C4-2B (cell line): ENCODE measurements at regions not wholly inside any gene's neighbourhood (a gene's known extent, or its start where the extent isn't known, plus 50 kb on each side); places are given as distances from the start of the nearest gene placed in this dataset.

ENCODE experiments used
- H3K27ac ChIP-seq: fragments of 450-650 bp; 2 replicates; pipeline ENCODE4 v1.5.1; 2017
- CTCF ChIP-seq: fragments of 450-650 bp; conservative IDR thresholded peaks from 2 replicates; pipeline ENCODE4 v1.5.1; 2017; ENCODE audit warnings: mild to moderate bottlenecking
- ZFX ChIP-seq: fragments of 450-650 bp; IDR thresholded peaks from 2 replicates; pipeline ENCODE4 v1.6.1; 2017

- no peak for TF ChIP-seq ZFX
- no peak for TF ChIP-seq CTCF
- H3K27ac ChIP-seq, result no peak overlapping the region
These were observed 199.3 kb downstream of the SEC61B start for GRCh38 chr9:99421369-99421768.

DNA sequence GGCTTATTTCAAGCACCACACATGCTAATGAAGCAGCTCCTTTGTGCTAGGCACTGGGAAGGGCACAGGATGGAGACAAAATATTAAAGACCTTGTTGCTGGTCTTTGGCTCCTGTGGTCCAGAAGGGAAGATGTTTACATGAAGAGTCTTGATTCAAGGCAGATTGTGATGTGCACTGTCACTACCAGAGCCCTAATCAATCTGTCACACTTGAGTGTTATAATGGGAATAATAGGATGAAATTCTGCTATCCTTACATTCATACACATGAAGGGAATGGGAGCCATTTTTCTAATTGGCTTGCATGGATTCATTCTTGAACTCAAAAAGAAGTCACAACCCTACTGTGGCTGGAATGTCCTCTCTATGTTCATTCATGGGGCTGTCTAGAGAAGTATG is 203.0 kb downstream of the SEC61B start:
- TF ChIP-seq CTCF, result no peak
- TF ChIP-seq ZFX, result no peak
- no peak overlapping the region for H3K27ac ChIP-seq

DNA sequence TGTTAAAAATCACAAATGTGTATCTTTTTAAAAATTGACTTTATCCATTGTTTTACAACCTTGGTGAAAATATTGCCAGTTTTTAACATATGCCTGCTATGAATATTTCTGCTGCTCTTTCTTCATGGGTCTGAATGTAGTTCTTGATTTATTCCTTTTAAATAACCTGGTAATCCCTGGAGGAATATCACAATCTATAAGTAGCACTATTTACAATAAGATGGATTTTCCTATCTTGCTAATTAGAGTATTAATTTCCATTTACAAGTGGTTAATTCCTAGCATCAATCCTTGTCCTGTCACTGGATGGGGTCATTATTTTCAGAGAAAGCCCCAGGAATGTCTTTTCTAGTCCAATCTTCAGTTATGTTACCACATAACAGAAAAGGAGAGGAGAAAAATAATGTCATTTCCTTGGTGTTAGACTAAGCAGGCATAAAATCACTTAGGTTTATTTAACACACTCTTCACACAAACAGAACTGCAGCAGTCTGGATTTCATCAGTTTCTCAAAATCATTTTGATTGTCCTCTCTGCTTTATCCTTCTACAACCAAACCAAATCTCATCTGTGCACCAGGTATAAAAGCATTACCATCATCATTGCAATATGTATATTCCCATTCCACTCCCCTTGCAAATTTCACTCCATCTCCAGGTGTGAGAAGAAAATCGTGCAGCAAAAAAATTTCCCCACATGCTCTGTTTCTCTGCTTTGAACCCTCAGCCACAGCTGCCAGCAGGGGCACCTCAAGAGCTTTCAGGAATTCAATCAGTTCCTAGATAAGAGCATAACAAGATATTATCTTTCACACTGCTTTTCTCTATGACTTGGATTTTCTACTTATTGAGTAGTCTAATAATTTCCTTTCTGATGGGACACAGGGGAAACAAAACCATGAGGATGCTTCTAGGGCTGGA is 204.1 kb downstream of the SEC61B start:
- no peak overlapping the region for H3K27ac ChIP-seq
- TF ChIP-seq ZFX, result no peak
- no peak for TF ChIP-seq CTCF

GRCh38 chr9:99427260-99427659 is 205.2 kb downstream of the SEC61B start:
- H3K27ac ChIP-seq, result no peak overlapping the region
- TF ChIP-seq CTCF (no peak), ZFX (no peak)

DNA sequence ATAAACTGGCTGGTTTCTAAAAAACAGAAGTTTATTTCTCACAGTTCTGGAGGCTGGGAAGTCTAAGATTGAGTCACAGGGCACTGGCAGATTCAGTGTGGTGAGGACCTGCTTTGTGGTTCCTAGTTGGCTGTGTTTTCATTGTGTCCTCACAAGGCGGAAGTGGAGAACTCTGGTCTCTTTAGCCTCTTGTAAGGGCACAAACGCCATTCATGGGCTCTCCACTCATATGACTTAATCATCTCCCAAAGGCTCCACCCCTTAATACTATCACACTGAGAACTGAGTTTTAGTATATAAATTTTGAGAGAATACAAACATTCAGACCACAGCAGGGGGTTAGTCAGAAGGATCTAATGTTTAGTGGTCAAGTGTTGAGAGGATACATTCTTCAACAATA is 208.2 kb downstream of the SEC61B start:
- H3K27ac ChIP-seq, result no peak overlapping the region
- TF ChIP-seq CTCF (no peak), ZFX (no peak)

DNA sequence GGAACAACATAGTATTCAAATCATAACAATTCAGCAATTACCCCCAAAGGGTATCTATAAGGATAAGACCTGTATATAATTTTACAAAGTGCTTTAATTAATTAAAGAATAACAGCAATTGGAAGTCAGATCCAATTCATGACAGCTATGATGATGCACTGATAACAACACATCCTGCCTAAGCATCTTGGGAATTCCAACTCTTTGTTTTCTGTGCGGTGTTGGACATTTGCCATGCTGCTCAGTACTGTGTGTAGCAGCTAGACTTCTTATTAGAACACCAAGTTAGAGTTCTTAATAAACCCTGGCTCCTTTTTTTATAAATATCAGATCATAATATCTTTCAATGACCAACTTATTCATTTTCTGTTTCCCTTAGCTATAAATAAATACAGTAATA is 209.0 kb downstream of the SEC61B start:
- H3K27ac ChIP-seq, result no peak overlapping the region
- TF ChIP-seq CTCF (no peak), ZFX (no peak)

DNA sequence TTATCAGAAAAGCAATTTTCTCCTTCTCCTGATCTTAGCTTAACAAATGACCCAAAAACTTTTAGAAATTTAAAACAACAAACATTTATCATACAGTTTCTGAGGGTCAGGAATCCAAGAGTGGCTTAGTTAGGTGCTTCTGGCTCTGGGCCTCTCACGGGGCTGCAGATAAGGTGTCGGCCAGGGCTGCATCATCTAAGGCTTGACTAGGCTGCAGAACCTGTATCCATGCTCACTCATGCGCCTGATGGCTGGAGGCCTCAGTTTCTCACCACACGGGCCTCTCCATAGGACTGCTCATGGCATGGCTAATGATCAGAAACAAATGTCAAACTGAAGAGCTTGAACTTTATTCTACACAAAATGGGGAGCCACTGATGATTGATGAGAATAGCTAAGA is 210.0 kb downstream of the SEC61B start:
- H3K27ac ChIP-seq, result no peak overlapping the region
- TF ChIP-seq ZFX, result no peak
- no peak for TF ChIP-seq CTCF
